HG02852 (cell line): ENCODE measurements at regions not wholly inside any gene's neighbourhood (a gene's known extent, or its start where the extent isn't known, plus 50 kb on each side); places are given as distances from the start of the nearest gene placed in this dataset.

Experiments
- ATAC-seq: cut with Tn5 transposase; IDR thresholded peaks from one replicate; pipeline ENCODE4 v1.9.1; 2021; ENCODE audit warnings: mild to moderate bottlenecking, moderate library complexity; ENCODE audit not compliant: unreplicated experiment

DNA sequence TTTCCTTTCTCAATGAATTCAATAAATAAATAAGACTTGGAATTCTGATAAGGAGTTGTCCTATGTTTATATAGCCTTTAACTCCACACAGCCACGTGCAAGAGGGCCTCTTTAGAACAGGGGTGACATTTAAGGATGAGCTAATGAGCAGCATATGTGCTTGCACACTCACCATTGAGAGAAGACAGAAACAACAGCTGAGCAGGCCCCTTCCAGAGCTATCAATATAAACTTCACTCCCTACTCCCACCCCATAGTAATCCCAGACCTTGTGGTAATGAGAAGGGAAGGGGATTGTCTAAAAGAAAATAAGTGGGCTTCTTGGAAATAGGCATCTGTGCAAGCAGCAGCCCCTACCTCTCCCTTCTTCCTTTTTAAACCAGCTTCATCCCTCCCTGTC lies 176.0 kb downstream of the SEC16B start:
- no peak for ATAC-seq

DNA sequence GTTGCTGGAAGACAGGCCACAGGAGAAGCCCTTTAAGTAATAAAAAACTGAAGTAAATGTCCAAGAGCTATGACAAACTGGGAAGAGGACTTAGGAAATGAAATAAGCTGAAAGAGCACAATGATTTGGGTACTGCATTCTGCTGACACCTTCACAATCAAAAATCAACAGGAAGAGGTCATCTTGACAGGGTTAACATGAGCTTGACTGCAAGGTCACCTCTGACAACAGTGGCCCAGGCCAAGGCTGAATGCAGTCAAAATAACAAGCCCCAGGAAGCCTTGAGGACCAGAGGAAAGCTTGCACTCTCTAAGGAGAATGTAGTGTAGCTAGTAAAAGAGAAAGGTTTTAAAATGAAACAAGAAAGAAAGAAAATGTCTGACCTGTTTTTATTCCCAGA lies 179.3 kb downstream of the SEC16B start:
- ATAC-seq = no peak

DNA sequence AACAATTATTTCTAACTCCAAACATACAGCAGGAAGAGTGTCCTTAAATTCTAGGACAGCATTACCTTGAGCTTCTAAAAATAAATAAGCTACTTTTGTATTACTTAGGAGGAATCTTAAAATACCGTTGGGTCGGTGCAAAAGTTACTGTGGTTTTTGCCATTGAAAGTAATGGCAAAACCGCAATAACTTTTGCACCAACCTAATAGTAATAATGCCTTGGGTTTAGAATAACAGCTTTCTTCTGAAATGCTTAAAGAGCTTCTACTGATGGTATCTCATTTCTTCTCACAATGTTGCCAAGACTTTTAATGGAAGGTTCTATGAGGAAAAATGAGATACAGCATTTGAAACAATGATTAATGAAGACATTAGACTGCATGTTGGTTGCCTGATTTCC lies 179.9 kb downstream of the SEC16B start:
- ATAC-seq = no peak

DNA sequence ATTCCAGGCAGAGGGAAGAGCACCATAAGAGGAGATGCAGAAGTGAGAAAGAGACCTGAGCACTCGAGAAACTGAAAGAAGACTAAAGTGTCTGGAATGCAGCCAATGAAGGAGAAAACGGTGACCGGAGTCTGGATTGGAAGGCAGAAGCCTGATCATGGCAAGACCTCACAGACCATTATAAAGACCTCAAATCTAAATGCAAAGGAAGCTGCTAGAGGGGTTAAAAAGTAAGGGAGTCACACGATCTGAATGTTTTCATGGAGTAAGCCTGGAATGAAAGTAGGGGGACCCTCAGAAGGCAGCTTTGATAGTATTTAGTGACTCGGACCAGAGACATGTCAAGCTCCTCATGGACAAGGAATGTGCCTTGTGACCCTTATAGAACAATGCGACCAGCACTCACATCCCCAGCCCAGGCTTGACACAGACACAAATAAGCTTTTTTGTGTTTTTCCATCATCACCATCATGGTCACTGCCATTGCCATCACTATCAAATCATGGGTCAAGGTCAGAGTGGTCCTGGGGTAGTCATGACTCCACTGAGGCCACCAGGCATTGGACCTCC lies 183.6 kb downstream of the SEC16B start:
- ATAC-seq = no peak

DNA sequence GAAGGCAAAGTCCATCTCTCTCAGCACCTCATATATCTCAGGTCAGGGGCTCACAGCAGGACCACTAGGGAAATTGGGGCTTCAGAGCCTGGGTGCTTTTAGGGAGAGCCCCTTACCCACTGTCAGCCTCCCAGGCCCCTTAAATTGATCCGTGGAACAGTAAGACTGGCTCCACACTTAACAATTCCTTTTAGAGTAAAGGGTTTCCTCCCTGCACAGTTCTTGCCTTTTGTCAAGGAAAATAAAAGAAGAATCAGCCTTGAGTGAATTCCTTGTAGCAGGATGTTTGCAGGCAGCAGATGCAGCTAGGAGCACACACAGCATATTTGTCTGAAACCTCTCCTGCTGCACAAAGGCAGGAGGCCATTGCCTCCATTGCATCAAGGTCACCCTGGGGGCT lies 184.9 kb downstream of the SEC16B start:
- no peak for ATAC-seq

DNA sequence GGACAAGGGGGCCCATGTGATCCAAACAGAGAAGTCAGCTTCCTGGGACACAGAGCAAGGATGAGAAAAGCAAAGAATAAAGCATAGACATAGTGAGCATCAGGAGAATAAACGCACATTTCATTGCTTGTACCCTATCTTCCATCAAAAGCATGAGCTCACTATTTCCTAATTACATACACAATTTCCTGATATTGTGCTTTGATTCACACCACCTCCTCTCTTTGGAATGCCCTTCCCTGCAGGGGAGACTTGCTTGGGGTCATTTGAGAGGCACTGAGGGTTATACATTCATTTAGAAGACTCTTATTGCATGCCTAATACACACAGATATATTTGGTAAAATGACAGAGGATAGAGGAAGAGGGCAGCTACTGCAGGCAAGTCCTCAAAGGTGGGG lies 185.4 kb downstream of the SEC16B start:
- no peak for ATAC-seq

DNA sequence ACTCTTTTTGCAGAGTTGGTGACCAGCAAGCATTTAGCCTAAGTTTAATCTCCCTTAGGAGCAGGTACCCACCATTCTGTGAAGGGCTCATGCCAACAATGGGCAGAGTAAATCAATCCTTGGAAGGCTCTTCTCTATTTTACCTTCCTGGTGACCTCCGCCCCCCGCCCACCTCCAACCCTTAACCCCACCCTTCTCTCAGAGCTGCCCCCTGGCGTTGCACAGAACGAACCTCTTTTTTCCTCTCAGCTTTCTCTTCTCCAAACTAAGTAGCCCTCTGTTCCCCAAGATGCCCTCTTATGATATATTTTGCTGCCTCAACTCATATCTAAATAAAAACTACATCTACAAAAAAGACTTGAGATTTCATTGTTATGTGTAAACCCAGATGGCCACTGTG lies 186.8 kb downstream of the SEC16B start:
- no peak for ATAC-seq

DNA sequence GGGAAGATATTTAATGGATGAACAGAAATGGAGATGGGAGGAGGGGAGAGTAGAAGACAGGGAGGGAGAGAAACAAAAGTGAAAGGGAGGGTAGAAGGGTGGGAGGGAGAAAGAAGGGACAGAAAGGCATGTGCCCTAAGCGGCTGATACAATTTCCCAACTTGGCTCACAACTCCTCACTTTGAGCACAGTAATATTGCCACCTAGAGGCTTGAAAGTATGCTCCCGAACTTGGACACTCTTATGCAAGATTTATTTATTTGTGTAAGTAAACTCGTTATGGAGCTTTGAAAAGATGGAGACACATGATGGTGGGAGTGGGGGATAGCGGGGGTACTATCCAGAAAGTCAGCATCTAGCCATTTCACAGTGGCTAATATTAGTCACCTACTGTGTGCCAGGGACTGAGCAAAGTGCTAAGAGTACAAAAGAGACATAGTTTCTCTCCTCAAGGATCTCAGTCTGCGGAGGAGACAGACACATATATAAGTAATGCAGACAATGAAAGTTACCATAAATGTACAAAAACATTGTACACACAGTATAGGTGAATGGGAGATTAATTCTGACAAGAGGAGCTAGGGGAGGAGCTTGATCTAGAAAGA lies 189.7 kb downstream of the SEC16B start:
- ATAC-seq = no peak

DNA sequence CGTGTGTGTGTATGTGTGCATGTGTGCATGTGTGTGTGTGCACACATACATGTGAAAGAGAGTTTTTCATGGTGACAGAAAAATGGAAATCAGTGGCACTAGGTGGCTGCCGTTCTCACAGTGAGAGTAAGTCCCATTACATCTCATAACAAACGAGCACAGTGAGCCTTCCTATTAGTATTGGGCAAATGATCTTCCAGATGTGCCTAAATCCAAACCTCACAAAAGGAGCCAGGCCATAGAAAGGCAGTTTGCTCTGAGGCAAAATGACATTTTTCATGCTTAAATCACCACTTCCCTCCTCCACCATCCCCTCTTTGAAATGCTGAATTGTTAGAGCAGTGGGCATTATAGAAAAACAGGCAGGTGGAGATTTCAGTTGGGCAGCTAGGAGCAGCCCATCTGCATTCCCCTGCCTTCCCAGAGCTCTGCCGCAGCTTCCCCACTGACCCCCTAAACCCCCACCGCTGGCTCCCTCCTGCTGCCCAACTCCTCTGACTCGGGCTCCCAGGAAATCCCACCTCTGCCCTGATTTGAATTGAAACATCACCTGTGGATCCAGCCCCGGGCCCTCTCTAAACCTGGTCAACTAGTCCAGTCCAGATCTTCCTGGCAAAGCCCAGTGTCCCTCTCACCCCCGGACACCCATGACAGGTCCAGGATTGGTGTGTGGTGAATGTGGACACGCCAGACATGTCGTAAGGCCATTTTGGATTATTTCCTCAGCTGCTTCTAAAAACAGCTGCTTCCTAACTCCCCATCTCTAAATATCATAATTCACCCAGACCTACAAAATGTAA lies 190.5 kb downstream of the SEC16B start:
- ATAC-seq = no peak

DNA sequence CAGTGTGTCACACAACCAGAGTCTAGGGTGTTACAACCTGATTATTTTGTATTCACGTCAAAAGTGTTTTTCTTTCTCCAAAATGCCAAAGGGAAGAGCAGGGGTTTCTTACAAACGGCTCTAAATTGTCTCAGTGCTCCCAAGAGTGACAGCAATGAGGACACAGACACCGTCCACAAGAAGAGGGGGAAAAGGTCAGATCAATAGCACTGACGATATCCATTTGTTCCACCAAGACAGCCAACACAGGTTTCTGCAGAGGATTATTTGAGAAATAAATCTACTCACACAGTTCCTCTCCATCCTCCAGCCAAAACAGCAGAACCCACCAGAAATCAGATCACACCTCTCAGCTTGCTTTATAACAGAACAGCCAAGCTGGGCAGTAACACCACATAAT lies 193.9 kb downstream of the SEC16B start:
- ATAC-seq = no peak

DNA sequence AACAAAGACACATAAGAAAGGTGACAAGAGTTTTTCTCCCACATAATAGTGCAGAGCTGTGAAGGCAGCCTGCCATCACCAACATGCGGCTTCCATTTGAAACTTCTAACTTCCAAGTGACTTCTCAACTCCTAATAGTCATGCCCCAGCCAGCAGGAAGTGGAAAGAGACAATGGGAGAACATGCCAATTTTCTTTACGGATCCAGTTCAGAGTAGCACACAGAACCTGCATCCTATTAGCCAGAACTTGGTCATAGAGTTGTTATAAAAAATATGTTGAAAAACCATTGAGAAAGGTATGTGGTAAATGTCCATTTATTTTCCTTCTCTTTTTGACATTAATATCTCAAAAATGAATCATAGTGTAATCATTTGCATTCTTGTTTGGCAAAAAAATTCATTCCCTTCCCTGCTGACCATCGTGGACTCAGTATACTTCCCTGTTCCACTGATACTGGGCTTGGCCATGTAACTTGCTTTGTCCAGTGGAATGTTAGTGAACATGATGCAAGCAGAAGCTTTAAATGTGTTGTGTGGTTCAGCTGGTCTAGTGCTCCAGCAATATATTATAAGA lies 197.4 kb downstream of the SEC16B start:
- no peak for ATAC-seq

DNA sequence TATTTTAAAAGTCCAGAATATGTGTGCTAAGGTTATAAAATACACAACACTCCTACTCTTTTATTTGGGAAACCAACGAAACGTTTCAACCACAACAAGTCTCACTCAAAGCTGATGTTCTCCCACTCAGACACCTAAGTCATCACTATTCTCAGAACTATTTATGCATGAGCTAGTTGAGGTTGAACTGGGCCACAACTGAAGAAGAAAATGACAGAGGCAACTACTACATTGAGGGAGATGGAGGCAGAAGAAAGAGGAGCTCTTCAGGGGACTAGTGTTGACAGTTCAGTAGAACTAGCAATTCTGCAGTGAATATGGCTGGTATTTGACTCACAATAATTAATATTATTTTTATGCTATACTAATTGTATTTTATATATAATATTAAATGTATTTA lies 198.2 kb downstream of the SEC16B start:
- ATAC-seq = no peak

DNA sequence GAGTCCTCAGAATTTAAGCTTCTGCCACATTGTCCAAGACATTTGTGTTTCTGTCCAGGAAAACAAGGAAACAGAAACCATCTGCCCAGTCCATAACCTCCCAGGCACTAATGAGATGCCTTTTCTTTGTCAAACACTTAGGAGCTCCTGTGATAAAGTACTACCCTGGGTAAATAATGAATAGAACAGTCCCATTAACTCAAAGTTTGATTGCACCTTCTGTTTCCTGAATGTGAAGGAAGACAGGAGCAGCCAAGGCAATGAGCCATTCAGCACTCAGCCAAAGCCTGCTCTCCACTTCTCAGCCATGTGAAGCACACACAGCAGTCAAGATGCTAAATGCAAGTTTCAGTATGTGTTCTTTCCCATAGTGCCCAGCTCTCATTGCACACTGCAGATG lies 199.8 kb downstream of the SEC16B start:
- no peak for ATAC-seq

DNA sequence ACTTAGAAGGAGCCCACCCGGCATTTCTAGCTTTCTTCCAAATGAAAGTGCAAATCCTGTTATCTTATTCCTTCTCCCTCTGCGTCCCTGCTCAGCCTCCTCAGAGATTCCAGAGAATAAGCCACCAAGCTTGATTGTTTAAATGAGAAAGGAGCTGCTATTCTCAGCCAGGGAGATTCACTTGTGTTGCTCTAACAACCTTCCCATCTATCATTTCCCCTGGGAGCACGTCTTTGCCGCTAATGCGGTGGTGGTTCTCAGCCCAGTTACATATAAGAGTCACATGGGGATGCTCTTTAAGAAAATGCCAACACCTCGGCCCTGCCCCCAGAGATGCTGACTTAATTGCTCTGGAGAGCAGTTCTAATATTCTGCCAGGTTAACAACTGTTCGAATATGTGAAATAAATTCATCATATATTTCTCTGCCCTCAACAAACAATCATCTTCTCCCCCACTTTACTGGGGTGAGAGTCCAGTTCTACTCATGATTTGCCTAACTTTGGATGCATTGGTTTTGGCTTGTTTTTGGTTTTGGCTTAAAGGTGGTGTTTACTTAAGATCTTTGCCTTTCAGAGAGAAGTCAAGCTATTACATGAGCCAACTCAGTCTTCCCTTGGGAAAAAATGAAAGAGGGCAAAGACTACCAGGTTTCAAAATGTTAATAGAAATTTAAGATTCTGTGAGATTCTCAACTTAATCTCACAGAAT lies 213.9 kb downstream of the SEC16B start:
- ATAC-seq = no peak

DNA sequence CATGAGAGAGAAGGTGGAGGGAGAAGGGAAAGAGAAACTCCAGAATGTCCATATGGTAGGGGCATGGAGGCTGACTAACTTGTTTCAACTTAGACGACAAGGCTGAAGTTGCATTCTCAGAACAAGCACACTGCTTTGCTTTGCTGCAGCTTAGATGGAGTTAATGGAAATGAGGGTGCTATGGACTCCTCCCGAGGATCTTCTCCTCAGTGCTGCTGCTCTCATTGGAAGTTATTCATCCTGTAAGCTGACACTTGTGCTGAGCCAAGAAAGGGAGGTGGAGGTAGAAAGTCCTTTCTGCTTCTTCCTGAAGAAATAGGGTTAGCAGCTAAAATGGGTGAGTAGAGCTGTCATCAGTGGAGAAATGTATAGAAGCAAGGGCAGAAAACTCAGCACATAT lies 215.3 kb downstream of the SEC16B start:
- ATAC-seq = no peak

DNA sequence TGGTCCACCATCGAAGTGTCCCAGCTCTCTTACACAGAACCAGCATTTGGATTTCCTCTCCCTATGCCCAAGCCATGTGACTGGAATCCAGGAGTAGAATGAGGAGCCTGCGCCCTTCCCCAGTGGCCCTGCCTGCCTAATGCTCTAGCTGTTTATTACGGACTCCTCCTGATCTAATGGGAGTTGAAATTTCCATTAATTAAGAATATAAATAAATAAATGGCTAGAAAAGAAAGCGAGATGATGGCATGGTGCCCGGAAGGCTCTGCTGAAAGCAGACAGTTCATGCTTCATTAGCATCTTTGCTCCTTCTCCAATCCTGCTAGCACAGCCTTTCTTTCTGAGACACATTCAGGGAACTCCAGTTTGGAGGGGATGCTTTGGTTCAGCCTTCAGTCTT lies 216.2 kb downstream of the SEC16B start:
- ATAC-seq = no peak

DNA sequence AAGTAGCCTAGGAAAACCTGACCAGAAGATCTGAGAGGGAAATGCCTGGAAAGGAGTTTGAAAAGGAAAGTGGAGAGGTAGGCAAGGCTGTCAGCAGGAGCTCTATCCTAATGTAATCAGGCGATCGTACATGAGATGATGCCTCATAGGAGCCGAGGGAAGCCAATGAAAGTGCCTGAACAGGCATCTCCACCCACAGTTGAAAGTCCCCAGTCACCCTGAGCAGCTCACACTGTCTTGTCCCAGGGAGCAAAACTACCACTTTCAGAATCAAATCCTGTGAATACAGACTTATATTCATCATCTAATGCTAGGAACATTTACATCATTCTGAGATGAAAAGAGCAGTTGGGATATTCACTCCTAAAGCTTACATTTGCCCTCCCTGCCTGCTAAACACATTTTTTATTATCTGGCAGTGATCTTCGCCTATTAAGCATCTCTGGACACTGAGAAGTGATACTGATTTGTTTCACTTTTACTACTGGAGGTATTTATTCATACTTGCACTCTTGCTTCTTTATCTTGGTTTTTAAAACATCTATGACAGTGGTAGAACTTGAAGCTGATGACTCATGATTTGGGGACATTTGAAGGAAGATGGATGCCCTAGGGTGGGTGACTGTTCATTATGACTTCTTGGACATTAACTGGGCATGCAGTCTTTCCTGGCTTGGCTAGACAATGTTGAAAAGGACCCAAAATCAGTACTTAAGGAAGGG lies 221.6 kb downstream of the SEC16B start:
- ATAC-seq = no peak

DNA sequence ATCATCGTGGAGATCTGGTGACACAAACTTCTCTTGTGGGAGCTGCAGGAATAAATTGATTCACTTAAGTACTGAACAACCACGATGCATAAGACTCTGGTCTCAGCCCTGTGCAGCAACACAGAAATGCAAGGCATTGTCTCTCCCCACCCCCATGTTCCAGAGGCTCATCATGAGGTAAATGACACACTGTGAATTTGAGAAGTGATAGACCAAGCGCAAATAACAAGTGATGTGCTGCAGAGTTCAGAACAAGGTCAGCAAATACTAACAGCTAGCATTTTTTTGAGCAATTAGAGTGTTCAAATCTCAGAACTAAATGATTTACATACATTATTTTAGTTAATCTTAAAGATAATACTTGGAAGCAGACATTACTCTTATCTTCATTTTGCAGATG lies 223.7 kb downstream of the SEC16B start:
- ATAC-seq = no peak

DNA sequence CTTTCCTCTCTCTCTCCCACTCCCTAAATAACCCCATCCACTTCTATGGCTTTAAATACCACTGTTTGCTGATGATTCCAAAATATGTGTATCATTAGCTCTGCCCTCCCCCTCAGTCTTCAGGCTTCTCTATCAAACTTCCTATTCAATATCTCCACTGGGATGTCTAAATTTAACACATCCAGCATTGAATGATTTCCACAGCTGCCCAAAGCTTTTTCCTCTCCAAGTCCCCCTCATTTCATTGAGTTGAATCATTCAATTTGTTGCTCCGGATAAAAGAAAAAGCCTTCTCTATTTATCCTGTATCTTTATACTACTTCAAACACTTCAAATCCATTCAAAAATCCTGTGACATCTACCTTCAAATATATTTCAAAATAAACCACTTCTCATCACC lies 225.0 kb downstream of the SEC16B start:
- no peak for ATAC-seq

DNA sequence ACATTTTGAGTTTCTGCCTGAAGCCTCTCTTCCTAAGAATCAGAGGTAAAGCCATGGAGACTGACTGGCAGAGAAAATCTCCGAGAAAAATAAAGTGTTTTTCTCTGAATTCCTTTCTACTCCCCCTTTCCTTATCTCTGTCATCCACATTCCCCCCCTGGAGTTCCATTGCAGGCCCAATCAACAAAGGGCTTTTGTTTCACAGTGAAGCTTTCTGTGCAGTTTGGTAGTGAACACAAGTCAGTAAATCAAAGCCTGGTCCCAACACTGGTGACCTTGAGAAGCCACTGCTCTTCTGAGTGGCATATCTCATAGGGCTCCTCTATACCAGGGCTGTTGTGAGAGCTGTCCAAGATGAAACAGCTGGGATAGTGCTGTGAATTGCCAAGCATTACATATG lies 228.4 kb downstream of the SEC16B start:
- ATAC-seq = no peak

DNA sequence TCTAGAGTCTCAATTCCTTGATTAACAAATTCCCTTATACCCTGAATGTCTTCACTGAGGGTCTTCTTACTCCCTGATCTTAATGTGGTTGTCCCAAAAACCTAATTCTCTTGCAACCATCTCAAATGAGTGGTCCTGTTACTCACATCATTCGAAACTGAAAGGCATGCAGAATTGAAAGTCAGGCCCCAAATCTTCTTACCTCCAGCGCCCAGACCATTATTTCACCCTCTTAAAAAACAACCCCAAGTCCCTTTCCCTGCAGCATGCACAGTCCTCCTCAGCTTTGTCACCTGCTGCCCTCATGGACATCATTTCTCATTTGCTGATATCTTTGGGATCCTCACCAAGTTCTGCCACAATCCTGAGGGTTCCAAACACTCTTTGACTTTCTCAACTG lies 230.1 kb downstream of the SEC16B start:
- no peak for ATAC-seq
